ENCODE measurements at regions not wholly inside any gene's neighbourhood (a gene's known extent, or its start where the extent isn't known, plus 50 kb on each side); places are given as distances from the start of the nearest gene placed in this dataset.

DNA sequence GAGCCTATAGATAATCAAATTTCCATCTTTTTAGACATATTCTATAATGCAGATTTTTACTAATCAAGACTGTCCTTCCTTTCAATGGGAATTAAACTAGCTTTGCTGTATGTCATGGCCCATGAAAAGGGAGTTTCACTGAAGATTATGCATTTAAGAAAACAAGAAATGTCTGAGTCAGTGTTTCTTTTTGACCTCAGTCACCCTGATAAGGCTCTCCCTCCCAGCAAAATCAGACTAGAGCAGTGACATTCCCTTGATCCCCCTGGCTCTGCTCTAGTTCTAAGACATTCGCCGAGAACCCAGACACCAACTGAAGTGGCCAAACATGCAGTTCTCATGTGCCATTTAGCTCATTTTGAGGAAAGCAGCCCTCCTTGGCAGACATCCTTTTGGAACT is 442.0 kb downstream of the ACTL7B start:
- no peak for TF ChIP-seq POLR2A (IDR thresholded peaks at IDR 0.05)
- TF ChIP-seq, protein P1, sequence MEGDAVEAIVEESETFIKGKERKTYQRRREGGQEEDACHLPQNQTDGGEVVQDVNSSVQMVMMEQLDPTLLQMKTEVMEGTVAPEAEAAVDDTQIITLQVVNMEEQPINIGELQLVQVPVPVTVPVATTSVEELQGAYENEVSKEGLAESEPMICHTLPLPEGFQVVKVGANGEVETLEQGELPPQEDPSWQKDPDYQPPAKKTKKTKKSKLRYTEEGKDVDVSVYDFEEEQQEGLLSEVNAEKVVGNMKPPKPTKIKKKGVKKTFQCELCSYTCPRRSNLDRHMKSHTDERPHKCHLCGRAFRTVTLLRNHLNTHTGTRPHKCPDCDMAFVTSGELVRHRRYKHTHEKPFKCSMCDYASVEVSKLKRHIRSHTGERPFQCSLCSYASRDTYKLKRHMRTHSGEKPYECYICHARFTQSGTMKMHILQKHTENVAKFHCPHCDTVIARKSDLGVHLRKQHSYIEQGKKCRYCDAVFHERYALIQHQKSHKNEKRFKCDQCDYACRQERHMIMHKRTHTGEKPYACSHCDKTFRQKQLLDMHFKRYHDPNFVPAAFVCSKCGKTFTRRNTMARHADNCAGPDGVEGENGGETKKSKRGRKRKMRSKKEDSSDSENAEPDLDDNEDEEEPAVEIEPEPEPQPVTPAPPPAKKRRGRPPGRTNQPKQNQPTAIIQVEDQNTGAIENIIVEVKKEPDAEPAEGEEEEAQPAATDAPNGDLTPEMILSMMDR (IDR thresholded peaks at IDR 0.05), result no peak
